Activated CD4-positive, alpha-beta T cell treated with anti-CD3 and anti-CD28 coated beads, Interleukin-2, amount 50 U/mL, for 16 hours (primary cell): ENCODE measurements at regions not wholly inside any gene's neighbourhood (a gene's known extent, or its start where the extent isn't known, plus 50 kb on each side); places are given as distances from the start of the nearest gene placed in this dataset.
"Not testable (repeated sequence)": the region's sequence is repeated elsewhere in the genome, so short reads cannot be mapped to it uniquely, and the experiment has no call there.

ENCODE experiments used
- DNase-seq: peaks from one replicate; pipeline ENCODE4 v3.0.0-alpha.2; 2020

GRCh38 chr7:145784809-145785780 is 331.5 kb upstream of the CNTNAP2 start:
- no peak for DNase-seq

DNA sequence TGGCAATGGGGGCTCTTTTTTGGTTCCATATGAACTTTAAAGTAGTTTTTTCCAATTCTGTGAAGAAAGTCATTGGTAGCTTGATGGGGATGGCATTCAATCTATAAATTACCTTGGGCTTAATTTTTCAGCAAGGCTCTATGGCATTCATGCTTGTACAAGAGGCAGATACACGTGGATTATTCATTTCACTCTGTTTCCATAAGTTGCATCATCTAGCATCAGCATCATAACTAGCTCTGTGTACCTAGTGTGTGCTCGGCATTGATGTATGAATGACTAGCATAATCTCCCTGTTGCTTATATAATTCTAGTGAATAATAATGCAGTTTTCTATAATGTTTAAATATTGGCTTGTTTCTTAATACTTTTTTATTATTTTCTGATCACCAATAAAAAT is 335.2 kb upstream of the CNTNAP2 start:
- DNase-seq: not testable (repeated sequence)

DNA sequence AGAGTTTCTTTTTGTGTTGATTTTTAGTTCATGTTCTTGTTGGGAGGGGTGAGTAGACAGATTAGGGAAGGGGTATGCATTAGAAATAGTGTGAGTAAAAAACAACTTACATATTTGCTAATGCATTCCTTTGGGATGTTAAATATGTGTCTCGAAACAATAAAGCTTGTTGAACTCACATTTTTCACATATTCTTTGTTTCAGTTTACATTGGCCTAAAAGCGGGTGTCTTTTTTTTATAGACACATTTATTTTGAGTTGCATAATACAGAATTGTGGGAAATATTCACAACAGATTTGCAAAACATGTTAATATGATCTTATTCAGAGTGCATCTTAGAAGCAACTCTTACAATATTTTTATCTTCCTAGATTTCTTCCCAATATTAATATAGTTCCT is 337.5 kb upstream of the CNTNAP2 start:
- DNase-seq: no peak

DNA sequence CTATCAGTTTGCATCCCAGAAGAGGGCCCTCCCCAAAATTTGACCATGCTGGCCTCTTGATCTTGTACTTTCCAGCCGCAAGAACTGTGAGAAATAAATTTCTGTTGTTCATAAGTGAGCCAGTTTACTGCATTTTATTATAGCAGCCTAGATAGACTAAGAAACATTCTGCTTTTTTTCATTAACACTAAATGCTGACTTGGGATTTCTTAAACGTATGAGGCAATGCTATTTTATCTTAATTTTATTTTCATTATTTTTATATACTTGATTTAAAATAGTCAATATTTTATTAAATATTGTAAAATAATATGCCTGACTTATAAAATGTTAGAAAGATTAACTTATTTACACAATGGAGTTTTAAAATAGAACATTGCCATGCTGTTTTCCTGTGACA is 341.8 kb upstream of the CNTNAP2 start:
- no peak for DNase-seq

GRCh38 chr7:145753004-145753403 is 363.6 kb upstream of the CNTNAP2 start:
- no peak for DNase-seq

GRCh38 chr7:145737617-145738016 is 379.0 kb upstream of the CNTNAP2 start:
- no peak for DNase-seq

DNA sequence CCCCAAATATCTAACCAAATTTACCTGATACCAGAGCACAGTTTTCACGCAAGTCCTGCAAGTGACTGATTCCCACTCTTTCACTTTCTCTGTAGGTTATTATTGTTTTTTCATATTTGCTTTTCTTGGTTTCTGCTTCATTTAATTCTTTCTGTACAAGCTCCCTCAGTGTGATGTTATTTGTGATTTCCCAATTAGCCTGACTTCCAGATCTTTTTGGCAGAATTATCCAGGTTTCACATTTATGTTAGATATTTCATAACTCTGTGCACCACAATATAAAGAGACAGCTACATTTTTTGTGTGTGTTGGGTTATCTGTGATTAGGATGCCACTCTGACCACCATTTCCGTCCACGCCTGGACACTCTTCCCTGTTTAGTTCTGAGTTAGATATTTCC is 381.5 kb upstream of the CNTNAP2 start:
- no peak for DNase-seq

DNA sequence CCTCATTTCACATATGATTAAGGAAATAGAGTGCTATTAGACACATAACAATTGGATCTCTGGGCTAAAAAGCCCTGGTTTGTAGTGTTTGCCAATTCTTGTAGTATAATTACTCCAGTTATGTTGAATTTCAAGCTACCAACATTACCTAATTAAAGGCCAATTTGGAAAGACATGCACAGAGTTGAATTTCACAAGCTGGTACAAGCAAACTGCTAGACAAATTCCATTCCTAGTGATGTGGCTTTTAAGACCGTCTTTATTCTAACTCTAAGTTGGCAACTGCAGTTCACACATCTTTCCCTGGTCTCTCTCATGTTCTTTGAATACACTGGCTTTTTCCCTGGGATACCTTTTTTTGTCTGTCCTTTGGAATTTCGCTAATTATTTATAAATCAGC is 384.1 kb upstream of the CNTNAP2 start:
- DNase-seq: no peak

DNA sequence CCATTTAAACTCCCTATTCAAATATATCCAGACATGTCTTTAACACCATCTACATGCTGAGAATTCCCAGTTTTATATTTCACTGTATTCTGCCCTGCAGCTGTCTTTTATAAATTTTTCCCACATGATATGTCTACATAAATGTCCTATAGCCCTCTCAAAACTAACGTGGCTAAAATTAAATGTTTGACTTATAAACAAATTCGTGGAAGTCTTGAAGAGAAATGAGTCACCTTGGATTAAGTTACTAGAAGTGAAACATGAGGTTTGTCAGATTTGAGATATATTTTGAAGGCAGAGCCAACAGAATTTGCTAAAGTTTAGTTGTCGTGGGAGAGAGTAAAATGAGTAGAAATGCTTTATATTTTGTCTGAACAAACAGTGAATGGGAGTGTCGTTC is 386.9 kb upstream of the CNTNAP2 start:
- no peak for DNase-seq

DNA sequence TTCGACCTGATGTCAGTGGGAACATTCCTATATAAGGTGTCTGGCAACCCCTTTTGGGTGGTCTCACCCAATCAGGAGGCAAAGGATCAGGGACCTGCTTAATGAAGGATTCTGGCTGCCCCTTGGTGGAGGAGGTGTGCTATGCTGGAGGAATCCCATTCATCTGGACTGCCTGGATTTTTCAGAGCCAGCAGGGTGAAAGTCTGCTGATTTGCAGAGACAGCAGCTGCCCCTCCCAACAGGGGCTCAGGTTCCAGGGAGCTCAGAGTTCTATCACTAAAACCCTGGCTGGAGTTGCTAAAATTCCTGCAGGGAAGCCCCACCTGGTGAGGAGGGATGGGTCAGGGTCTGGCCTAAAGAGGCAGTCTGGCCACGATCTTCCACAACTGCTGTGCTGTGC is 398.5 kb upstream of the CNTNAP2 start:
- no peak for DNase-seq

- no peak for DNase-seq
Measured at GRCh38 chr7:145700488-145700887, 416.1 kb upstream of the CNTNAP2 start.

- DNase-seq: no peak
Measured at GRCh38 chr7:145698526-145699262, 417.9 kb upstream of the CNTNAP2 start.

DNA sequence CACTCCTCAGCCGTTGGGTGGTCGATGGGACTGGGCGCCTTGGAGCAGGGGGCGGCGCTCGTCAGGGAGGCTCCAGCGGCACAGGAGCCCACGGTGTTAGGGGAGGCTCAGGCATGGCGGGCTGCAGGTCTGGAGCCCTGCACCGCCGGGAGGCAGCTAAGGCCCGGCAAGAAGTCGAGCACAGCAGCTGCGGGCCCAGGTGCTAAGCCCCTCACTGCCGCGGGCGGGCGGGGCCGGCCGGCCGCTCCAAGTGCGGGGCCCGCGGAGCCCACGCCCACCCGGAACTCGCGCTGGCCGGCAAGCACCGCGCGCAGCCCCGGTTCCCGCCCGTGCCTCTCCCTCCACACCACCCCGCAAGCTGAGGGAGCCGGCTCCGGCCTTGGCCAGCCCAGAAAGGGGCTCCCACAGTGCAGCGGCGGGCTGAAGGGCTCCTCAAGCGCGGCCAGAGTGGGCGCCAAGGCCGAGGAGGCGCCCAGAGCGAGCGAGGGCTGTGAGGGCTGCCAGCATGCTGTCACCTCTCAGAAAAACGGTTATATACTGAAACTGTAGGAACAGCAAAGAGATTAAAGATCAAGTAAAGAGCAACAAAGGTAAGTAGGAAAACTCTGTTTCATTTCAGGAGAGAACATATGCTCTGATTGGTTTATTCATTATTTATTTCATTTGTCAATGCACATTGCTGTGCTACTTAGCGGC is 419.0 kb upstream of the CNTNAP2 start:
- DNase-seq: not testable (repeated sequence)

DNA sequence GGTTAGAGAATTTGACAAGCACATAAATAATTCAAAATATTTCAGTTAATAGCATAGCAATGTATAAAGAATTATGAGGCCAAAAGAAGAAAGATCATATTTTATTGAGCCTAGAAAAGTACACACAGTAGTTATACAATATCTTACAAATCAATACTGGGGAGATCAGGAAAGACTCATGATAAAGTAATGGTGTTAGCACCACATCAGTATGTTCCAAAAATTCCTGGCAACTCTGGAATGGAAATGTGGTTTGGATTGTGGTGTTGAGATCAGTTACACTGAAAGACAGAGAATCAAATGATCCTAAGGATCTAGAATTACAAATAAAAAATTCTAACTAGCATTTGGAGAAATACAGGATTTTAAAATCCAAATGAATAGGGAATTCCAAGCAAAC is 420.5 kb upstream of the CNTNAP2 start:
- DNase-seq: no peak

- no peak for DNase-seq
Measured at GRCh38 chr7:145692237-145692950, 424.2 kb upstream of the CNTNAP2 start.

DNA sequence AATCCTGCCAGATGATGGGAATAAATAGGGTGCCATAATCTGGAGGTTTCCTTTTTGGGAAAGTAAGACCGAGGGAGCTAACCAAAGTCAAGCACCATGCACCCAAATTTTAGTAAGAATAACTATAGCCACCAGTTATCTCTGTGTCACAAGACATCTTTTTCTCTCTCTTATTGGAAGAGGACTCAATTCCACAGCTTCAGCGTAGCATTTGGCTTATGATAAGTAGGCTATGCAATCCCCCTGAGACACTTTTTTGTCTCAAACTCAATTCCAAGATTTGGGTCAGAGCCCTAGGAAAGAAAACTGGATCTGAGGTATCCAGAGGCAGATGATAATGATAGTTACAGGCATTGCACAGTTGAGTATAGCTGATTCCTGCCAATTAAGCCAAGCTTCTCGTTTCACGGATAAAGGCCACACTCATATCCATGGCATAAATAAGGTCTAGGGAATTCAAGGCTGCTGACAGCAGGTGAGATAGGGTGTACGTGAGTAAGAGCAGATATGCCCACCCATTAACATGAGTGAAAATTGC is 425.2 kb upstream of the CNTNAP2 start:
- DNase-seq: no peak

DNA sequence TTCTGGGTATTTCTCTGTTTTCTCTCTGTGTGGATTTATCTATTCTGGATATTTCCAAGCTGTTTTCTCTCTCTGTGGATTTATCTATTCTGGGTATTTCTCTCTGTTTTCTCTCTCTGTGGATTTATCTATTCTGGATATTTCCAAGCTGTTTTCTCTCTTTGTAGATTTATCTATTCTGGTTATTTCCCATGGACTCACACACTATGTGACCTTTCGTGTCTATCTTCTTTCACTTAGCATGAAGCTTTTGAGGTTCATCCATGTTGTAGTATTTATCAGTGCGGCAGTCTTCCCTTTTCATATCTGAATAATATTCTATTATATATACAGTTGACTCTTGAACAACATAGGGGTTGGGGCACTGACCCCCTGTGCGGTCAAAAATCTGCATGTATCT is 435.0 kb upstream of the CNTNAP2 start:
- DNase-seq: no peak

- DNase-seq: no peak
Measured at GRCh38 chr7:145681159-145681558, 435.4 kb upstream of the CNTNAP2 start.

DNA sequence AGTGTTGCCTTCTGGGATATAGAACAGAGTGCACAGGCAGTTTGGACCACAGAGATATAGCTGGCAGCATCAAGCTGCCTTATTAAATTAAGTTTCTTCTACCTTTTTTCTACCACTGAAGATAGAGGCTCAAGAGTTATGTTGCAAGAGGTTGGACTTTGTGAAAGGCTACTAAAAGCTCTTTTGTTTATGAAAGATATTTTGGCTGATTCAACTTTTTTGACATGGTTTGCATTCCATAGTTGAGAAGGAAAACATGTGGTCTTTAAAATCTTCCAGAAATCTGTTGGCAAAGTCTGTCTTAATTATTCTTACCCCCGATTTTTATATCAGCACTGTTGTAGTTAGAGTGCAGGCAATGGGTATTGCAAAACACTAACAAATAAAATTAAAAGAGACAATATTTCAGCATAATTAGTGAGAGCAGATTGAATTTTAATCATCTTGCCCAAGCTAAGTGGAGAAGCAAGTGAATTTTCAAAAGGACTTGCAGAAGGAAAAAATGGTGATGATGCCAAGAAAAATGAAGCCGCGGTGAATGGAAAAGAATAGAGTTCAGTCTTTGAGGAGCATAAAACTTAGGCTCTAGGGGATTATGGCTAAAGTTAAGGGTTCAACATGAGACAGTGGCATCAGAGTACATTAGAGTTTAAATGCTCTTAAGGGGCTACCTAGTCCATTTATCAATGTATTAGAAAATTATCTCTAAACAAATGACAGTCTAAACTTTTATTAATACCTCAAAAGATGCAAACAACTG is 450.9 kb upstream of the CNTNAP2 start:
- DNase-seq: no peak

DNA sequence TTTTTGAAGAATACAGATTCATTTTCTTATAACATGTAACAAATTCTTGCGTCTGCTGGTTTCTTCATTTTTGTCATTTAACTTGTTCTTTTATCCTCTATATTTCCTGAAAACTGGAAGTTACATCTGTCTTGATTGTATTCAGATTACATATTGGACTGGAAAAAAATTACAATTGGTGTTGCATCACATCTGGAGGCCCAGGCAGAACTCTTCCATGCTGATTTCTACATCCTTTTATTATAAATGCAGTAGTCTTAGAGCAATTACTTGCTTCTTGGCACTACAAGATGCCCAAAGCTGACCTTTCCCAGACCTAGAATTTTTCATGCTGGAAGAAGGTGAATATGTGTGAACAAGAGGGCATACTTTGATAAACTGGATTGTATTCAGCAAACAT is 460.9 kb upstream of the CNTNAP2 start:
- DNase-seq: no peak

DNA sequence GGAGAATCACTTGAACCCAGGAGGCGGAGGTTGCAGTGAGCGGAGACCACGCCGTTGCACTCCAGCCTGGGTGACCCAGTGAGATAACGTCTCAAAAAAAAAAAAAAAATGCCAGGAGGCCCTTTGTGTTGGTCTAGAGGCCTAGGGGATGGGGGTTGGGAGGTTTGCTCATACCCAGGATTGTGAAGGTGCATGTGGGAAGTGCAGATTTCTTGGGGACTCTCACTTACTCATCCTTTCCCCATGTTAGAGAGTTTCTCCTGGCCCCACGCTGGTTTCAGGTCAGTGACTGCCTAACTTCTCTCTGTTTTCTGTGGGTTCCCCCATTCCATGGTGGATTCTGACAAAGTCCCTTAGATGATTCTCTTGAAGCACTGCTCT is 471.5 kb upstream of the CNTNAP2 start:
- DNase-seq: no peak
